Fibroblast of lung (primary cell): ENCODE measurements at regions not wholly inside any gene's neighbourhood (a gene's known extent, or its start where the extent isn't known, plus 50 kb on each side); places are given as distances from the start of the nearest gene placed in this dataset.

Source experiments
- CTCF ChIP-seq, 2 donors: IDR thresholded peaks in 1 of 2; conservative IDR thresholded peaks in 1 of 2; 1 replicate in 1 of 2; 2 replicates in 1 of 2; pipeline ENCODE4 v1.5.1; 2011 to 2012; ENCODE audit warnings: low read length in 2 of 2, control low read depth in 1 of 2, inconsistent platforms in 1 of 2, low read depth in 1 of 2, mild to moderate bottlenecking in 1 of 2
- EZH2 ChIP-seq: IDR thresholded peaks from 2 replicates; pipeline ENCODE4 v1.5.1; 2012; ENCODE audit warnings: low read length, control low read depth, mild to moderate bottlenecking; ENCODE audit errors: missing control alignments

- no peak for TF ChIP-seq EZH2
- no peak for TF ChIP-seq CTCF (conservative IDR thresholded peaks at IDR 0.05 in 1 of 2, IDR thresholded peaks at IDR 0.05 in 1 of 2; ENCODE audit: low read depth in 1 of 2, low read length in 2 of 2)
These were observed 116.5 kb upstream of the HDAC9 start for GRCh38 chr7:18378989-18379605.
